ENCODE measurements at regions not wholly inside any gene's neighbourhood (a gene's known extent, or its start where the extent isn't known, plus 50 kb on each side); places are given as distances from the start of the nearest gene placed in this dataset.

DNA sequence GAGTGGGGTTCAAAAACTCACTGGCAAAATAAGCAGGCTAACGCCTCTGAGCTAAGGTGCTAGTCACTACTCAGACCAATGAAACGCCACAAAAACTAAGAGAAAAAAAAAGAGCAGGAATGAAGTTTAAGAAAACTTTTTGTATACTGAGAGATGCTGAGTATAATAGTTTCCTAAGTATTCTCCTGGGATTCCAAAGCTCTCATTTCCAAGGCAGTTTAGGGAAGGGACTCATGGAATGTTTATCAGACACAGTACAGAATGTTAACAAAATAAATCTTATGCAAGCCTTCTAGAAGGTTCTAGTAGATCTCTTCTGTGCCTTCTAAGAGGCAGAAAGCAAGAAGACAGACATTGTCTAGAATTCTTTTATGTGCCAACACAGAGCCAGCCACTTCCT, 361.9 kb downstream of the MTRR start:
- 0% methylated on average over 2 of the region's 2 CpGs for WGBS (ENCODE audit: missing lambda C conversion rate)
- DNase-seq (ENCODE audit: low read depth in 1 of 2, low spot score in 1 of 2), result no peak
- Histone ChIP-seq H3K27ac (no peak overlapping the region), H3K4me3 (no peak overlapping the region), H3K9me3 (no peaks in the 10 kb centered on the region), H3K4me2 (no peak overlapping the region), H3K4me1 (no peaks in the 10 kb centered on the region)
- ChIA-PET CTCF (no interaction called here), POLR2A (no interaction called here)
- TF ChIP-seq POLR2A (IDR thresholded peaks at IDR 0.05; ENCODE audit: low read length) (no peak), FOSL2 (IDR thresholded peaks at IDR 0.05) (no peak), FOSL2 (CRISPR knock-in tag; IDR thresholded peaks at IDR 0.05) (no peak), GATA3 (IDR thresholded peaks at IDR 0.05; ENCODE audit: borderline replicate concordance) (no peak), KDM1A (IDR thresholded peaks at IDR 0.05; ENCODE audit: low read depth) (no peak), EHMT2 (IDR thresholded peaks at IDR 0.05; ENCODE audit: low read depth) (no peak), RFX5 (IDR thresholded peaks at IDR 0.05) (no peak), FOSB (CRISPR knock-in tag; IDR thresholded peaks at IDR 0.05) (no peak), TFCP2L1 (CRISPR knock-in tag; IDR thresholded peaks at IDR 0.05) (no peak), ZNF302 (CRISPR knock-in tag; IDR thresholded peaks at IDR 0.05) (no peak), RNF2 (IDR thresholded peaks at IDR 0.05; ENCODE audit: borderline replicate concordance, low read depth) (no peak), HMGXB4 (CRISPR knock-in tag; IDR thresholded peaks at IDR 0.05; ENCODE audit: borderline replicate concordance) (no peak), SMC3 (IDR thresholded peaks at IDR 0.05) (no peak), USF2 (IDR thresholded peaks at IDR 0.05) (no peak), ATOH8 (CRISPR knock-in tag; IDR thresholded peaks at IDR 0.05; ENCODE audit: low read depth) (no peak), HOXB13 (CRISPR knock-in tag; IDR thresholded peaks at IDR 0.05; ENCODE audit: low read depth) (no peak), MAZ (IDR thresholded peaks at IDR 0.05; ENCODE audit: borderline replicate concordance, low read depth, low read length) (no peak), ESRRA (IDR thresholded peaks at IDR 0.05; ENCODE audit: borderline replicate concordance, low read length) (no peak), CTCF (IDR thresholded peaks at IDR 0.05) (no peak)
- TF ChIP-seq, protein P1, sequence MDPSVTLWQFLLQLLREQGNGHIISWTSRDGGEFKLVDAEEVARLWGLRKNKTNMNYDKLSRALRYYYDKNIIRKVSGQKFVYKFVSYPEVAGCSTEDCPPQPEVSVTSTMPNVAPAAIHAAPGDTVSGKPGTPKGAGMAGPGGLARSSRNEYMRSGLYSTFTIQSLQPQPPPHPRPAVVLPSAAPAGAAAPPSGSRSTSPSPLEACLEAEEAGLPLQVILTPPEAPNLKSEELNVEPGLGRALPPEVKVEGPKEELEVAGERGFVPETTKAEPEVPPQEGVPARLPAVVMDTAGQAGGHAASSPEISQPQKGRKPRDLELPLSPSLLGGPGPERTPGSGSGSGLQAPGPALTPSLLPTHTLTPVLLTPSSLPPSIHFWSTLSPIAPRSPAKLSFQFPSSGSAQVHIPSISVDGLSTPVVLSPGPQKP (IDR thresholded peaks at IDR 0.05; ENCODE audit: low read depth, low read length), result no peak
- FAIRE-seq, result no peak
- ATAC-seq, result no peak

DNA sequence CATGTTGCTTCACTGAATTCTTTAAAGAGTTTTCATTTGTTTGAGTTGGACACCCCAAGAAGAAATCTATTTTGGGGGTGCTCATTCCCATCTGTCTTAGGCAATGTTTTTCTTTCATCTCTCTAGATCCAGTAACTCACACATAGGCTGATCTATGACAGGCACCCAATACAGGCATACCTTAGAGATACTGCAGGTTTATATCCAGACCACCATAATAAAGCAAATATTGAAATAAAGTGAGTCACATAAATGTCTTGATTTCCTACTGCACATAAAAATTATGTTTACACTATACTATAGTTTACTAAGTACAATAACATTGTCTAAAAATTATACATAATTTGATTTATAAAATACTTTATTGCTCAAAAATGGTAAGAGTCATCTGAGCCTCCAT, 364.5 kb downstream of the MTRR start:
- no peak for ATAC-seq
- no peaks in the 10 kb centered on the region for H3K4me1 ChIP-seq
- no peak overlapping the region for H3K4me3 ChIP-seq
- no peak for TF ChIP-seq EHMT2 (IDR thresholded peaks at IDR 0.05; ENCODE audit: low read depth)
- TF ChIP-seq HEYL (CRISPR knock-in tag; IDR thresholded peaks at IDR 0.05), result no peak
- TF ChIP-seq SMC3 (IDR thresholded peaks at IDR 0.05), result no peak
- DNase-seq (ENCODE audit: low read depth in 1 of 2, low spot score in 1 of 2), result no peak
- FAIRE-seq, result no peak
- ChIA-PET CTCF (no interaction called here), POLR2A (no interaction called here)
- no peak overlapping the region for H3K4me2 ChIP-seq
- H3K9me3 ChIP-seq, result no peaks in the 10 kb centered on the region
- H3K27ac ChIP-seq, result no peak overlapping the region
